NCI-H2227 (cell line): ENCODE measurements at regions not wholly inside any gene's neighbourhood (a gene's known extent, or its start where the extent isn't known, plus 50 kb on each side); places are given as distances from the start of the nearest gene placed in this dataset.

Experiments
- DNase-seq: peaks from one replicate; lab custom pipeline; 2025; ENCODE audit not compliant: unreplicated experiment; lab: John Stamatoyannopoulos, UW

GRCh38 chr19:28793391-28794168 lies 419.4 kb downstream of the UQCRFS1 start:
- peak; percentile 72 for DNase-seq

- no peak for DNase-seq
These were observed 427.0 kb downstream of the UQCRFS1 start for GRCh38 chr19:28785971-28786370.

GRCh38 chr19:28764066-28764465 lies 448.9 kb downstream of the UQCRFS1 start:
- no peak for DNase-seq

GRCh38 chr19:28746478-28746877 lies 466.5 kb downstream of the UQCRFS1 start:
- no peak for DNase-seq

- no peak for DNase-seq
These were observed 468.0 kb downstream of the UQCRFS1 start for GRCh38 chr19:28744943-28745342.

- no peak for DNase-seq
These were observed 468.9 kb downstream of the UQCRFS1 start for GRCh38 chr19:28744014-28744413.

GRCh38 chr19:28737021-28737895 lies 475.7 kb downstream of the UQCRFS1 start:
- DNase-seq: peak; percentile 89

- DNase-seq: peak; percentile 66
These were observed 476.4 kb downstream of the UQCRFS1 start for GRCh38 chr19:28736528-28736927.

GRCh38 chr19:28731577-28731976 lies 481.4 kb downstream of the UQCRFS1 start:
- DNase-seq: no peak

- DNase-seq: no peak
These were observed 482.0 kb downstream of the UQCRFS1 start for GRCh38 chr19:28730791-28731512.

- DNase-seq: peak; percentile 99
These were observed 485.3 kb downstream of the UQCRFS1 start for GRCh38 chr19:28727480-28728159.

- DNase-seq: peak; percentile 76
These were observed 486.1 kb downstream of the UQCRFS1 start for GRCh38 chr19:28726533-28727479.

GRCh38 chr19:28718909-28719308 lies 494.0 kb downstream of the UQCRFS1 start:
- no peak for DNase-seq

GRCh38 chr19:28715157-28715556 lies 497.8 kb downstream of the UQCRFS1 start:
- DNase-seq: no peak

GRCh38 chr19:28711411-28711810 lies 501.5 kb downstream of the UQCRFS1 start:
- no peak for DNase-seq

GRCh38 chr19:28710278-28710677 lies 502.7 kb downstream of the UQCRFS1 start:
- peak; percentile 95 for DNase-seq

- no peak for DNase-seq
These were observed 506.3 kb downstream of the UQCRFS1 start for GRCh38 chr19:28706693-28707092.

GRCh38 chr19:28705008-28705407 lies 507.9 kb downstream of the UQCRFS1 start:
- DNase-seq: peak; percentile 67

GRCh38 chr19:28703400-28703956 lies 509.5 kb downstream of the UQCRFS1 start:
- DNase-seq: no peak
